CD8-positive, alpha-beta memory T cell (primary cell): ENCODE measurements at regions not wholly inside any gene's neighbourhood (a gene's known extent, or its start where the extent isn't known, plus 50 kb on each side); places are given as distances from the start of the nearest gene placed in this dataset.

Experiments used
- CTCF ChIA-PET: fragments of 350-600 bp; sonication (Branson Sonifier 250); formaldehyde crosslinking; loops from one replicate; lab custom pipeline; 2021; ENCODE audit warnings: antibody characterized with exemption; lab: Charles Lee
- POLR2A ChIA-PET: fragments of 350-600 bp; sonication (Branson Sonifier 250); formaldehyde crosslinking; loops from one replicate; lab custom pipeline; 2021; ENCODE audit warnings: antibody characterized with exemption; lab: Charles Lee
- DNase-seq, 5 donors: peaks; one replicate each; pipeline versions ENCODE4 v3.0.0 to v3.0.0-alpha.2; 2020 to 2022; ENCODE audit warnings: mixed read lengths in 1 of 5
- H3K27ac ChIP-seq: one replicate; pipeline ENCODE4 v1.7.0; 2013; ENCODE audit warnings: low read depth, mild to moderate bottlenecking, low read length, moderate library complexity
- H3K27me3 ChIP-seq: 2 replicates; pipeline ENCODE4 v1.7.0; 2013; ENCODE audit warnings: low read length, mild to moderate bottlenecking; ENCODE audit not compliant: insufficient read depth, poor library complexity, severe bottlenecking
- H3K36me3 ChIP-seq: 2 replicates; pipeline ENCODE4 v1.7.0; 2013; ENCODE audit warnings: mild to moderate bottlenecking, low read length, moderate library complexity; ENCODE audit not compliant: insufficient read depth
- H3K4me1 ChIP-seq: 2 replicates; pipeline ENCODE4 v1.7.0; 2013; ENCODE audit warnings: mild to moderate bottlenecking, low read length, moderate library complexity; ENCODE audit not compliant: insufficient read depth
- H3K4me3 ChIP-seq: 2 replicates; pipeline ENCODE4 v1.7.0; 2013; ENCODE audit warnings: mild to moderate bottlenecking, low read length
- H3K9me3 ChIP-seq: 2 replicates; pipeline ENCODE4 v1.7.0; 2013; ENCODE audit warnings: mild to moderate bottlenecking, low read length
- H3K27ac Mint-ChIP-seq, 8 donors: one replicate each; pipeline ENCODE4 v1.8.0; 2020 to 2021; ENCODE audit warnings: mixed read lengths in 8 of 8, mild to moderate bottlenecking in 6 of 8, inconsistent platforms in 3 of 8, moderate library complexity in 3 of 8
- H3K27me3 Mint-ChIP-seq, 2 donors: one replicate each; pipeline ENCODE4 v1.8.0; 2020 to 2021; ENCODE audit warnings: mixed read lengths in 2 of 2, mild to moderate bottlenecking in 1 of 2, moderate library complexity in 1 of 2
- H3K36me3 Mint-ChIP-seq, 3 donors: one replicate each; pipeline ENCODE4 v1.8.0; 2020 to 2021; ENCODE audit warnings: mixed read lengths in 3 of 3, inconsistent platforms in 1 of 3, mild to moderate bottlenecking in 1 of 3
- H3K4me1 Mint-ChIP-seq, 3 donors: one replicate each; pipeline ENCODE4 v1.8.0; 2020 to 2021; ENCODE audit warnings: mixed read lengths in 3 of 3, inconsistent platforms in 1 of 3, mild to moderate bottlenecking in 1 of 3
- H3K4me3 Mint-ChIP-seq, 7 donors: one replicate each; pipeline ENCODE4 v1.8.0; 2020 to 2021; ENCODE audit warnings: mixed read lengths in 7 of 7, mild to moderate bottlenecking in 6 of 7, moderate library complexity in 4 of 7, inconsistent platforms in 2 of 7
- H3K9me3 Mint-ChIP-seq, 5 donors: one replicate each; pipeline ENCODE4 v1.8.0; 2020 to 2022; ENCODE audit warnings: mixed read lengths in 5 of 5, mild to moderate bottlenecking in 3 of 5, moderate library complexity in 2 of 5, inconsistent platforms in 1 of 5

- Histone ChIP-seq H3K9me3 (no peaks in the 10 kb centered on the region), H3K36me3 (no peaks in the 10 kb centered on the region), H3K4me1 (no peaks in the 10 kb centered on the region), H3K27me3 (no peaks in the 10 kb centered on the region), H3K27ac (no peak overlapping the region), H3K4me3 (no peak overlapping the region)
- peaks cover 3 to 34% (median 10%) of the 10 kb centered on the region in 5 donors for H3K9me3 Mint-ChIP-seq
- H3K27ac Mint-ChIP-seq: no peak overlapping the region
- no peaks in the 10 kb centered on the region for H3K36me3 Mint-ChIP-seq
- no peak overlapping the region for H3K4me3 Mint-ChIP-seq
- POLR2A ChIA-PET: no interaction called here
- H3K4me1 Mint-ChIP-seq: no peaks in the 10 kb centered on the region
- CTCF ChIA-PET: no interaction called here
- no peak for DNase-seq
- H3K27me3 Mint-ChIP-seq: no peaks in the 10 kb centered on the region
Measured at GRCh38 chr14:26741711-26742212, 143.9 kb upstream of the NOVA1 start.

- H3K27me3 ChIP-seq: no peaks in the 10 kb centered on the region
- H3K4me1 Mint-ChIP-seq: no peaks in the 10 kb centered on the region
- H3K4me3 Mint-ChIP-seq: no peak overlapping the region
- no peaks in the 10 kb centered on the region for H3K9me3 ChIP-seq
- DNase-seq: no peak
- ChIA-PET CTCF (no interaction called here), POLR2A (no interaction called here)
- peaks cover 4 to 42% (median 12%) of the 10 kb centered on the region in 5 donors for H3K9me3 Mint-ChIP-seq
- no peak overlapping the region for H3K27ac Mint-ChIP-seq
- no peaks in the 10 kb centered on the region for H3K36me3 ChIP-seq
- no peaks in the 10 kb centered on the region for H3K27me3 Mint-ChIP-seq
- no peak overlapping the region for H3K4me3 ChIP-seq
- H3K4me1 ChIP-seq: no peaks in the 10 kb centered on the region
- H3K27ac ChIP-seq: no peak overlapping the region
- no peaks in the 10 kb centered on the region for H3K36me3 Mint-ChIP-seq
Measured at GRCh38 chr14:26743284-26743683, 145.5 kb upstream of the NOVA1 start.

DNA sequence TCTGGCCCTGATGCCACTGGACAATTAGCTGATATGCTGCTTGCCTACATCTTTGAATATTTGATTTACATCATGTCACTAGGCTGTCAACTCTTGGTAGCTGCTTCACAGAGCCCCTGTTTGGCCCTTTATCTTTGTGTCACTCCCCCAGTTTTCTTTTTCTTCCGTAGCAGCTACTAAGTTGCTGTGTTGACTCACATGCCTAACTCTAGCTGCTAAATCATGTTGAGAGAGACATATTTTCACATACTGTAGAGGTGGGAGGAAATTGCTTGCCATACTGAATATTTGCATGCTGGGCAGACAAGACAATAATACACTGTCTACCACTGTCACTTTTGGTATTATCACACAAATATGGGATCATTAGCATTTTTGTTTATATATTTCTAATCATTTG lies 147.1 kb upstream of the NOVA1 start:
- Histone ChIP-seq H3K4me1 (no peaks in the 10 kb centered on the region), H3K36me3 (no peaks in the 10 kb centered on the region), H3K4me3 (no peak overlapping the region), H3K9me3 (no peaks in the 10 kb centered on the region), H3K27ac (no peak overlapping the region), H3K27me3 (no peaks in the 10 kb centered on the region)
- no peaks in the 10 kb centered on the region for H3K4me1 Mint-ChIP-seq
- peaks cover 2 to 41% (median 11%) of the 10 kb centered on the region in 5 donors for H3K9me3 Mint-ChIP-seq
- POLR2A ChIA-PET: no interaction called here
- no peak overlapping the region for H3K4me3 Mint-ChIP-seq
- no peak overlapping the region for H3K27ac Mint-ChIP-seq
- no peaks in the 10 kb centered on the region for H3K27me3 Mint-ChIP-seq
- H3K36me3 Mint-ChIP-seq: no peaks in the 10 kb centered on the region
- DNase-seq: no peak
- CTCF ChIA-PET: no interaction called here

- Histone ChIP-seq H3K4me1 (no peaks in the 10 kb centered on the region), H3K27ac (no peak overlapping the region), H3K36me3 (no peaks in the 10 kb centered on the region), H3K9me3 (no peaks in the 10 kb centered on the region), H3K4me3 (no peak overlapping the region), H3K27me3 (no peaks in the 10 kb centered on the region)
- Mint-ChIP-seq H3K36me3 (peaks cover 0 to 2% (median 0%) of the 10 kb centered on the region in 3 donors), H3K27me3 (no peaks in the 10 kb centered on the region), H3K4me1 (no peaks in the 10 kb centered on the region), H3K27ac (no peak overlapping the region), H3K4me3 (no peak overlapping the region), H3K9me3 (peaks cover 5 to 18% (median 16%) of the 10 kb centered on the region in 5 donors)
- ChIA-PET CTCF (no interaction called here), POLR2A (no interaction called here)
- no peak for DNase-seq
Measured at GRCh38 chr14:26761532-26761931, 163.7 kb upstream of the NOVA1 start.

- H3K4me3 ChIP-seq: no peak overlapping the region
- H3K36me3 ChIP-seq: no peaks in the 10 kb centered on the region
- ChIA-PET POLR2A (no interaction called here), CTCF (no interaction called here)
- no peaks in the 10 kb centered on the region for H3K9me3 ChIP-seq
- Mint-ChIP-seq H3K4me1 (no peaks in the 10 kb centered on the region), H3K4me3 (no peak overlapping the region), H3K9me3 (peaks cover 2 to 22% (median 15%) of the 10 kb centered on the region in 5 donors), H3K27ac (no peak overlapping the region), H3K27me3 (no peaks in the 10 kb centered on the region), H3K36me3 (no peaks in the 10 kb centered on the region)
- H3K27me3 ChIP-seq: no peaks in the 10 kb centered on the region
- H3K27ac ChIP-seq: no peak overlapping the region
- H3K4me1 ChIP-seq: no peaks in the 10 kb centered on the region
- DNase-seq: no peak
Measured at GRCh38 chr14:26765301-26765700, 167.5 kb upstream of the NOVA1 start.

DNA sequence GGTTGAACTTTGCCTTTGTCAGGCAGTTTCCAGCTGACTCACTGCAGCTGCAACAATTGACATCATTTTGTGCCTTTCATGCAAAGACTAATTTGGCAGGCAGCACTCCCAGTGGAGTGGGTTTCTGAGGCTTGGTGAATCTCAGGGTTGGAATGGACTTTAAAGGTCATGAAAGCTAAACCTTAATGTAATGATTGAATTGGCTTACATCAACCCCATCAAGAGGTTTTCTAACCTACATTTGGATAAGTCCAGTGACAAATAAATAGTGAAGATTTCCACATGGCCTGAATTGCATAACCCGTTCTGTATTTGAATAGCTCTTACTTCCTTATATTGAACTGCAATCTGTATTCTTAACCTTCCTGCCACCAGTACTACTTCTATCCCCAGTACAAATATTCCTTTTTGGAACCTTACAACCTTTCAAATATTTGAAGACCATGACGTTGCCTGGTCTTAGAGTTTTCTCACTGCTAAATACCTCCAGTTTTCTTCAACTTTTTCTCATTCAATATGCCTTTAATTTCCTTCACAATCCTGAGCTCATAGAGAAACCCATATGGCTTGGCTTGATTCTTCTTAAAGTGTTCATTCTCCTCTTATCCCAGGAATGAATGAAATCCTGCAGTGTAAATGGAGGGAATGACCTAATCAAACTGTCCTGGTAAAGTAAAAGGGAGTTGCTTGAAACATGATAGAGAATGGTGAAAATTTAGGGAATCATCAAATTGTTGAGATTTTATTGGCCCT lies 168.1 kb upstream of the NOVA1 start:
- no peak for DNase-seq
- Histone ChIP-seq H3K27me3 (no peaks in the 10 kb centered on the region), H3K4me3 (no peak overlapping the region), H3K9me3 (no peaks in the 10 kb centered on the region), H3K27ac (no peak overlapping the region), H3K4me1 (no peaks in the 10 kb centered on the region), H3K36me3 (no peaks in the 10 kb centered on the region)
- H3K4me3 Mint-ChIP-seq: no peak overlapping the region
- POLR2A ChIA-PET: no interaction called here
- no peak overlapping the region for H3K27ac Mint-ChIP-seq
- CTCF ChIA-PET: no interaction called here
- no peaks in the 10 kb centered on the region for H3K4me1 Mint-ChIP-seq
- no peaks in the 10 kb centered on the region for H3K27me3 Mint-ChIP-seq
- H3K36me3 Mint-ChIP-seq: no peaks in the 10 kb centered on the region
- H3K9me3 Mint-ChIP-seq: peaks cover 6 to 21% (median 15%) of the 10 kb centered on the region in 5 donors

DNA sequence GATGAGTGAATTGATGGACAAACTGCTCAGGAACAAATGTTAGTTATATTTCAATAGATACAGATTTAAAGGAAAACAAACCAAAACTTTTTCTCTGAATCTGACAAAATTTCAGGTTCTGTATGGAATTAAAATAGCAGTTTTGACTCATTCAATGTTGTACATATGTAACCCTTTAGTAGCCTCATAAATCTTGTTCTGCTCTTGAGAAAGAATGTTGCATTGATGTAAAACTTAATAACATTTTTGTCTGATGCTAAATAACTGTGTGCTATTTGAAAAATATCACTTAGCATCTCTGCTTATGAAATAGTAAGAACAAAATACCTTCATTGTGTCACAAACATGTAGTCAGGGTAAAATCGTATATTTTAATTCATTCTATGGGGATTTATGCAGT lies 168.9 kb upstream of the NOVA1 start:
- H3K36me3 Mint-ChIP-seq: no peaks in the 10 kb centered on the region
- no peaks in the 10 kb centered on the region for H3K9me3 ChIP-seq
- no peaks in the 10 kb centered on the region for H3K4me1 ChIP-seq
- ChIA-PET CTCF (no interaction called here), POLR2A (no interaction called here)
- no peaks in the 10 kb centered on the region for H3K36me3 ChIP-seq
- no peak for DNase-seq
- no peak overlapping the region for H3K4me3 Mint-ChIP-seq
- H3K4me3 ChIP-seq: no peak overlapping the region
- H3K27me3 Mint-ChIP-seq: no peaks in the 10 kb centered on the region
- H3K9me3 Mint-ChIP-seq: peaks cover 7 to 18% (median 14%) of the 10 kb centered on the region in 5 donors
- H3K4me1 Mint-ChIP-seq: no peaks in the 10 kb centered on the region
- H3K27me3 ChIP-seq: no peaks in the 10 kb centered on the region
- no peak overlapping the region for H3K27ac ChIP-seq
- no peak overlapping the region for H3K27ac Mint-ChIP-seq

GRCh38 chr14:26773906-26774593 lies 176.2 kb upstream of the NOVA1 start:
- Histone ChIP-seq H3K27ac (no peak overlapping the region), H3K9me3 (peaks cover 4% of the 10 kb centered on the region), H3K27me3 (no peaks in the 10 kb centered on the region), H3K4me1 (no peaks in the 10 kb centered on the region), H3K4me3 (no peak overlapping the region), H3K36me3 (no peaks in the 10 kb centered on the region)
- Mint-ChIP-seq H3K4me3 (no peak overlapping the region), H3K4me1 (no peaks in the 10 kb centered on the region), H3K9me3 (peaks cover 5 to 27% (median 17%) of the 10 kb centered on the region in 5 donors), H3K27me3 (no peaks in the 10 kb centered on the region), H3K36me3 (no peaks in the 10 kb centered on the region), H3K27ac (no peak overlapping the region)
- no peak for DNase-seq
- ChIA-PET CTCF (no interaction called here), POLR2A (no interaction called here)
